ENCODE measurements at regions not wholly inside any gene's neighbourhood (a gene's known extent, or its start where the extent isn't known, plus 50 kb on each side); places are given as distances from the start of the nearest gene placed in this dataset.

DNA sequence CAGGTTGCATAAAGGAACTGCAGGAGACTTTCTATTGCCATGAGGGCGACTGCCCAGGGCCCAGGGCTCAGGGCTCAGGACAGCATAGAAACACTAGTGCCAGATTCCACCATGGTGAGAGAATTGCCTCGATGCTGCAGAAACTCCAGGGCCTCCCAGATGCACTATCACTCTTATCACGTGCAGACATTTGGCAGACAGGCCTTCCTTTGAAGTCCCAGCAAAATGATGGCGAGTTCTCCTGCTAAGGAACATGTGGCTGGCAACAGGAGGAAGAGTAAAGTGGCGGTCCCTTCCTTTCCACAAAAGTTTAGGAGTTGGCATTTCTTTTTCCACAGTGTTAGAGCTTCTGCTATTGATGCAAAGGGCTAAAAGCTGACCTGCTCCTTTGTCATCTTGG is 214.0 kb upstream of the LNX1 start:
- TF ChIP-seq, protein P1, sequence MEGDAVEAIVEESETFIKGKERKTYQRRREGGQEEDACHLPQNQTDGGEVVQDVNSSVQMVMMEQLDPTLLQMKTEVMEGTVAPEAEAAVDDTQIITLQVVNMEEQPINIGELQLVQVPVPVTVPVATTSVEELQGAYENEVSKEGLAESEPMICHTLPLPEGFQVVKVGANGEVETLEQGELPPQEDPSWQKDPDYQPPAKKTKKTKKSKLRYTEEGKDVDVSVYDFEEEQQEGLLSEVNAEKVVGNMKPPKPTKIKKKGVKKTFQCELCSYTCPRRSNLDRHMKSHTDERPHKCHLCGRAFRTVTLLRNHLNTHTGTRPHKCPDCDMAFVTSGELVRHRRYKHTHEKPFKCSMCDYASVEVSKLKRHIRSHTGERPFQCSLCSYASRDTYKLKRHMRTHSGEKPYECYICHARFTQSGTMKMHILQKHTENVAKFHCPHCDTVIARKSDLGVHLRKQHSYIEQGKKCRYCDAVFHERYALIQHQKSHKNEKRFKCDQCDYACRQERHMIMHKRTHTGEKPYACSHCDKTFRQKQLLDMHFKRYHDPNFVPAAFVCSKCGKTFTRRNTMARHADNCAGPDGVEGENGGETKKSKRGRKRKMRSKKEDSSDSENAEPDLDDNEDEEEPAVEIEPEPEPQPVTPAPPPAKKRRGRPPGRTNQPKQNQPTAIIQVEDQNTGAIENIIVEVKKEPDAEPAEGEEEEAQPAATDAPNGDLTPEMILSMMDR (conservative IDR thresholded peaks at IDR 0.05 in 1 of 2, IDR thresholded peaks at IDR 0.05 in 1 of 2; ENCODE audit: extremely low read depth in 1 of 2, insufficient read depth in 1 of 2, low read depth in 1 of 2, low read length in 2 of 2) = no peak
- TF ChIP-seq EZH2 (IDR thresholded peaks at IDR 0.05; ENCODE audit: borderline replicate concordance, low read length) = no peak

All from mammary epithelial cell (primary cell).